A549 (cell line): ENCODE measurements at regions not wholly inside any gene's neighbourhood (a gene's known extent, or its start where the extent isn't known, plus 50 kb on each side); places are given as distances from the start of the nearest gene placed in this dataset.

ENCODE experiments used
- CEBPB ChIP-seq, 2 experiments: fragments of >200 bp in 1 of 2; sonication (Bioruptor Twin) in 1 of 2; formaldehyde crosslinking in 1 of 2; IDR thresholded peaks; 2 replicates each; pipeline ENCODE4 v1.6.1; 2012 to 2016
- JUN ChIP-seq, 2 experiments: fragments of >200 bp; sonication (Bioruptor Twin); formaldehyde crosslinking; IDR thresholded peaks; 2 replicates in 1 of 2; 3 replicates in 1 of 2; pipeline ENCODE4 v1.6.1; 2016 to 2017
- POLR2A ChIP-seq: IDR thresholded peaks from 2 replicates; pipeline ENCODE4 v1.6.1; 2012; ENCODE audit warnings: mild to moderate bottlenecking, low read length
- RCOR1 ChIP-seq: fragments of 150-350 bp; IDR thresholded peaks from 2 replicates; pipeline ENCODE4 v1.6.1; 2014; ENCODE audit warnings: antibody characterized with exemption, low read length, low read depth
- SMC3 ChIP-seq: fragments of >200 bp; sonication (Bioruptor Twin); formaldehyde crosslinking; IDR thresholded peaks from 3 replicates; pipeline ENCODE4 v1.6.1; 2018; ENCODE audit warnings: inconsistent platforms
- SREBF2 ChIP-seq: fragments of 450-650 bp; IDR thresholded peaks from 2 replicates; pipeline ENCODE4 v1.6.1; 2014; ENCODE audit warnings: mild to moderate bottlenecking, moderate library complexity
- ZC3H11A ChIP-seq: fragments of 450-650 bp; IDR thresholded peaks from 2 replicates; pipeline ENCODE4 v1.6.1; 2014; ENCODE audit warnings: antibody characterized with exemption, mild to moderate bottlenecking
- TF ChIP-seq, protein P1 (sequence below): fragments of >200 bp; sonication (Bioruptor Twin); formaldehyde crosslinking; IDR thresholded peaks from 3 replicates; pipeline ENCODE4 v1.6.1; 2016
- TF ChIP-seq, protein P2 (sequence below): fragments of >200 bp; sonication (Bioruptor Twin); formaldehyde crosslinking; IDR thresholded peaks from 3 replicates; pipeline ENCODE4 v1.5.1; 2016
- TF ChIP-seq, protein P3 (sequence below): IDR thresholded peaks from 2 replicates; pipeline ENCODE4 v1.6.1; 2012; ENCODE audit warnings: low read depth, borderline replicate concordance
- TF ChIP-seq, protein P4 (sequence below): fragments of >200 bp; sonication (Bioruptor Twin); formaldehyde crosslinking; IDR thresholded peaks from 2 replicates; pipeline ENCODE4 v1.6.1; 2016

DNA sequence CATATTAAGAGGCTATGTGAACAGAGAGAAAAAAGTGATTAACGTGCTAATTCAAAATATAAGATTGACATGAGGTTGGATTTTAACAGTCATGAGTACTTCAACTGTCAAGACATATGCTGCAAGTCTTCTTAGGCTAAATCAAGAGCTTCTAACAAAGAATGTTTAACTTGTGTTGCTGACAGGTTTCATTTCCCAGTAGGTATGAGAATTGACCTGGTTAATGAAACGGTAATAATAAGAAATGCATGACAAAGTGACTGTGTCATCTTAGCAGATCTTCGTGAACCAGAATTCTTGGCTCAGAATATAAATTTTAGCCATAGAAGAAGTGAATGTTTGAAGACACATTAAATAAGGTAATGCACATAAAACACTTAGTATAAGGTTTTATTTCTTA lies 132.6 kb upstream of the PTGFR start:
- TF ChIP-seq POLR2A = no peak
- TF ChIP-seq, protein P1, sequence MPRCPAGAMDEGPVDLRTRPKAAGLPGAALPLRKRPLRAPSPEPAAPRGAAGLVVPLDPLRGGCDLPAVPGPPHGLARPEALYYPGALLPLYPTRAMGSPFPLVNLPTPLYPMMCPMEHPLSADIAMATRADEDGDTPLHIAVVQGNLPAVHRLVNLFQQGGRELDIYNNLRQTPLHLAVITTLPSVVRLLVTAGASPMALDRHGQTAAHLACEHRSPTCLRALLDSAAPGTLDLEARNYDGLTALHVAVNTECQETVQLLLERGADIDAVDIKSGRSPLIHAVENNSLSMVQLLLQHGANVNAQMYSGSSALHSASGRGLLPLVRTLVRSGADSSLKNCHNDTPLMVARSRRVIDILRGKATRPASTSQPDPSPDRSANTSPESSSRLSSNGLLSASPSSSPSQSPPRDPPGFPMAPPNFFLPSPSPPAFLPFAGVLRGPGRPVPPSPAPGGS = no peak
- TF ChIP-seq CEBPB (IDR thresholded peaks at IDR 0.05) = no peak
- TF ChIP-seq, protein P2, sequence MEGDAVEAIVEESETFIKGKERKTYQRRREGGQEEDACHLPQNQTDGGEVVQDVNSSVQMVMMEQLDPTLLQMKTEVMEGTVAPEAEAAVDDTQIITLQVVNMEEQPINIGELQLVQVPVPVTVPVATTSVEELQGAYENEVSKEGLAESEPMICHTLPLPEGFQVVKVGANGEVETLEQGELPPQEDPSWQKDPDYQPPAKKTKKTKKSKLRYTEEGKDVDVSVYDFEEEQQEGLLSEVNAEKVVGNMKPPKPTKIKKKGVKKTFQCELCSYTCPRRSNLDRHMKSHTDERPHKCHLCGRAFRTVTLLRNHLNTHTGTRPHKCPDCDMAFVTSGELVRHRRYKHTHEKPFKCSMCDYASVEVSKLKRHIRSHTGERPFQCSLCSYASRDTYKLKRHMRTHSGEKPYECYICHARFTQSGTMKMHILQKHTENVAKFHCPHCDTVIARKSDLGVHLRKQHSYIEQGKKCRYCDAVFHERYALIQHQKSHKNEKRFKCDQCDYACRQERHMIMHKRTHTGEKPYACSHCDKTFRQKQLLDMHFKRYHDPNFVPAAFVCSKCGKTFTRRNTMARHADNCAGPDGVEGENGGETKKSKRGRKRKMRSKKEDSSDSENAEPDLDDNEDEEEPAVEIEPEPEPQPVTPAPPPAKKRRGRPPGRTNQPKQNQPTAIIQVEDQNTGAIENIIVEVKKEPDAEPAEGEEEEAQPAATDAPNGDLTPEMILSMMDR = no peak
- TF ChIP-seq SREBF2 = no peak
- TF ChIP-seq, protein P3, sequence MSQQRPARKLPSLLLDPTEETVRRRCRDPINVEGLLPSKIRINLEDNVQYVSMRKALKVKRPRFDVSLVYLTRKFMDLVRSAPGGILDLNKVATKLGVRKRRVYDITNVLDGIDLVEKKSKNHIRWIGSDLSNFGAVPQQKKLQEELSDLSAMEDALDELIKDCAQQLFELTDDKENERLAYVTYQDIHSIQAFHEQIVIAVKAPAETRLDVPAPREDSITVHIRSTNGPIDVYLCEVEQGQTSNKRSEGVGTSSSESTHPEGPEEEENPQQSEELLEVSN = no peak
- TF ChIP-seq SMC3 = no peak
- no peak for TF ChIP-seq RCOR1
- no peak for TF ChIP-seq JUN (IDR thresholded peaks at IDR 0.05)
- TF ChIP-seq, protein P4, sequence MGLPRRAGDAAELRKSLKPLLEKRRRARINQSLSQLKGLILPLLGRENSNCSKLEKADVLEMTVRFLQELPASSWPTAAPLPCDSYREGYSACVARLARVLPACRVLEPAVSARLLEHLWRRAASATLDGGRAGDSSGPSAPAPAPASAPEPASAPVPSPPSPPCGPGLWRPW = no peak
- TF ChIP-seq ZC3H11A = no peak
